GM19452 (cell line): ENCODE measurements at regions not wholly inside any gene's neighbourhood (a gene's known extent, or its start where the extent isn't known, plus 50 kb on each side); places are given as distances from the start of the nearest gene placed in this dataset.

ENCODE experiments used
- ATAC-seq: cut with Tn5 transposase; IDR thresholded peaks from one replicate; pipeline ENCODE4 v1.9.1; 2021; ENCODE audit not compliant: unreplicated experiment

GRCh38 chr5:85168474-85168873 is 783.8 kb upstream of the EDIL3 start:
- no peak for ATAC-seq

- no peak for ATAC-seq
Observed at GRCh38 chr5:85170183-85170582, 785.5 kb upstream of the EDIL3 start.

- no peak for ATAC-seq
Observed at GRCh38 chr5:85173469-85173868, 788.8 kb upstream of the EDIL3 start.

- no peak for ATAC-seq
Observed at GRCh38 chr5:85182344-85182743, 797.7 kb upstream of the EDIL3 start.

GRCh38 chr5:85204289-85204688 is 819.6 kb upstream of the EDIL3 start:
- ATAC-seq, result no peak

- no peak for ATAC-seq
Observed at GRCh38 chr5:85205430-85205829, 820.8 kb upstream of the EDIL3 start.

GRCh38 chr5:85225388-85225787 is 840.7 kb upstream of the EDIL3 start:
- ATAC-seq, result no peak

- ATAC-seq, result no peak
Observed at GRCh38 chr5:85249204-85249603, 864.5 kb upstream of the EDIL3 start.

GRCh38 chr5:85263125-85263524 is 878.4 kb upstream of the EDIL3 start:
- no peak for ATAC-seq

- no peak for ATAC-seq
Observed at GRCh38 chr5:85266692-85267091, 882.0 kb upstream of the EDIL3 start.

- ATAC-seq, result no peak
Observed at GRCh38 chr5:85268194-85268593, 883.5 kb upstream of the EDIL3 start.

- ATAC-seq, result no peak
Observed at GRCh38 chr5:85278193-85278592, 893.5 kb upstream of the EDIL3 start.

GRCh38 chr5:85288914-85289313 is 904.2 kb upstream of the EDIL3 start:
- ATAC-seq, result no peak

- no peak for ATAC-seq
Observed at GRCh38 chr5:85293145-85293785, 908.6 kb upstream of the EDIL3 start.

- ATAC-seq, result no peak
Observed at GRCh38 chr5:85304524-85304923, 919.8 kb upstream of the EDIL3 start.

- no peak for ATAC-seq
Observed at GRCh38 chr5:85305766-85306165, 921.1 kb upstream of the EDIL3 start.

GRCh38 chr5:85311536-85311935 is 926.9 kb upstream of the EDIL3 start:
- ATAC-seq, result no peak

GRCh38 chr5:85320495-85320894 is 935.8 kb upstream of the EDIL3 start:
- ATAC-seq, result no peak

- ATAC-seq, result no peak
Observed at GRCh38 chr5:85333276-85333675, 948.6 kb upstream of the EDIL3 start.

- ATAC-seq, result no peak
Observed at GRCh38 chr5:85337435-85337834, 952.8 kb upstream of the EDIL3 start.

- no peak for ATAC-seq
Observed at GRCh38 chr5:85340790-85341189, 956.1 kb upstream of the EDIL3 start.

- ATAC-seq, result no peak
Observed at GRCh38 chr5:85345818-85346217, 961.1 kb upstream of the EDIL3 start.

- no peak for ATAC-seq
Observed at GRCh38 chr5:85357309-85357708, 972.6 kb upstream of the EDIL3 start.
